ENCODE measurements at regions not wholly inside any gene's neighbourhood (a gene's known extent, or its start where the extent isn't known, plus 50 kb on each side); places are given as distances from the start of the nearest gene placed in this dataset.

GRCh38 chr5:117943541-117943940 is 1044.8 kb downstream of the DTWD2 start:
- no peak for DNase-seq (ENCODE audit: low spot score)

DNA sequence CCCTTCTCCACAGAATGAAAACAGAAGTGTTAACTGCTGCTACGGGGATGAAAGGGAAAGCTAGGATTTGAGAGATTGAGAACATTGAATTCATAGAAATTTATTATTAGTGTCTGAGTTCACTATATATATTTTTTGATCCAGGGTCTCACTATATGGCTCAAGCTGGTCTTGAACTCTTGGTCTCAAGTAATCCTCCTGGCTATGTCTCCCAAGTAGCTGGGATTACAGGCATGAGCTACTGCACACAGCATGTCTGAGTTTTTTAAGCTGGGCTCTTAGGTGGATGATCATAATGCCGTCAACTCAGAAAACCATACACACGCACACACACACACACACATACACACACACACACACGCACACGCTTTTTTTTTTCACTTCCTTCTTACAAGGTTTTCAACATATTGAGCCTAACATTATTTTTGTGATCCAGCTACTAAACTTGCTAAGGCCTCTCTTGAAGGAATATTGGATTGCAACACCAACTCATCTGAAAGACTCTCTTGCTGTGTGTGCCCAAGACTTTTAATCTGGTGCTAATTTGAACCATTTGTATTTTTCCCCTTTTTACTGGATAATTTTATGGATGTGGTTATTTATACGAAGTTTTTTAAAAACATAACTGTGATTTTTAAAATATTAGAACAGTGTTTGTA is 1045.4 kb downstream of the DTWD2 start:
- DNase-seq (ENCODE audit: low spot score): no peak

- no peak for DNase-seq (ENCODE audit: low spot score)
Observed at GRCh38 chr5:117893211-117893610, 1095.1 kb downstream of the DTWD2 start.

DNA sequence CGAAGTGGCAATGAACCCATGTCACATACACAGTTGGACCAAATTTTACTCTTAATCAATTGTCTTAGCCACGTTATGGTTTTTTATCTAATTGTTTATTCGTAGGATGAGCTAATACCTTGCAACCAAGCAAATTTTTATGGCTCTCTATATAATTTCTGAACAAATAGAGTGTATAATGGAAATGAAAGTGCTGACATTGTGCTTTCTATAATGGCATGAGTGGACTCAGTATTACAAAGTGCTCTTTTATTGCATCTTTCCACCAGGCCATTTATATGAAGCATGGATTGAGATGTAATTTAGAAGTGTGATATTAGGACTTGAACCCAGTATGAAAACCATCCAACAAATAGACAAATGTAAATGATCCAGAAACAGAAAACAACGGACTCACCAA is 1096.0 kb downstream of the DTWD2 start:
- no peak for DNase-seq (ENCODE audit: low spot score)

GRCh38 chr5:117889596-117889995 is 1098.8 kb downstream of the DTWD2 start:
- DNase-seq (ENCODE audit: low spot score): no peak

- no peak for DNase-seq (ENCODE audit: low spot score)
Observed at GRCh38 chr5:117888688-117889087, 1099.7 kb downstream of the DTWD2 start.

- no peak for DNase-seq (ENCODE audit: low spot score)
Observed at GRCh38 chr5:117881426-117882230, 1106.7 kb downstream of the DTWD2 start.

- no peak for DNase-seq (ENCODE audit: low spot score)
Observed at GRCh38 chr5:117880932-117881331, 1107.4 kb downstream of the DTWD2 start.

GRCh38 chr5:117877731-117878130 is 1110.6 kb downstream of the DTWD2 start:
- DNase-seq (ENCODE audit: low spot score): no peak

DNA sequence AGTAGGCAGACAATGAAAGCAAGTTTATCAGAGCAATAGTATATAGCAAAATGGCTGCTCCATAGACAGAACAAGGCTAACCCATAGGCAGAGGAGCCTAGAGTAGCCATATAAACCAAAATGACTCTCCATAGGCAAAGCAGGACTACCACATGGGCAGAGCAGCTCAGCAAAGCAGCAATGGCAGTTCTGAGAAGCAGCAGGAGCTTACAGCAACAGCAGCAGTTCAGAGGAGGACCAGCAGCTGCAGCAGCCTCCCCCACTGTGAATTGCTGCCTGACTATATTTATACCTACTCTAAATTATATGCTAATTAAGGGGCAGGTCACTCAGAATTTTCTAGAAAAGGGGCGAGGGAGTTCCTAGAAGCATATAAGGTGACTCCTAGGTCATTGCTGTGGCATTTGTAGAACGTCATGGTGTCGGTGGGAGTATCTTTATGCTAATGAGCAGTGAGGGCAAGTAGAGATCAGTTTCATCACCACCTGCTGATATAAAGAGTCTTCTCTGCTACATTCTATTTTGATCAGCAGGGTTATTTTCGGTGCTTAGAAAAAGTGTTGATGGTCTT is 1115.5 kb downstream of the DTWD2 start:
- no peak for DNase-seq (ENCODE audit: low spot score)

DNA sequence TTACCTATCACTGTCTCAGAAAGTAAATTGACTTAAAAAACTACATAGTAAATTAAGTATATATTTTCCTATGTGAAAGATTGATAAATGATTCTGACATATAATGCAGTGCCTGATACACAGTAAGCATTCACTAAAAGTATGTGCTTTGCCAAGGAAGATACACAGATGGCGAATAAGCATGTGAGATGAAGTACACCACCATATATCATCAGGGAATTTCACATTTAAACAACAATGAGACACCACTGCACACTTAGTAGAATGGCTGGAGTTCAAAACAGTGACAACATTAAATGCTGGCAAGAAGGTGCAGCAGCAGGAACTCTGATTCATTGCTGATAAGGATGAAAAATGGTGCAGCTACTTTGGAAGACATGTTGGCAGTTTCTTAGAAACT is 1118.8 kb downstream of the DTWD2 start:
- no peak for DNase-seq (ENCODE audit: low spot score)

DNA sequence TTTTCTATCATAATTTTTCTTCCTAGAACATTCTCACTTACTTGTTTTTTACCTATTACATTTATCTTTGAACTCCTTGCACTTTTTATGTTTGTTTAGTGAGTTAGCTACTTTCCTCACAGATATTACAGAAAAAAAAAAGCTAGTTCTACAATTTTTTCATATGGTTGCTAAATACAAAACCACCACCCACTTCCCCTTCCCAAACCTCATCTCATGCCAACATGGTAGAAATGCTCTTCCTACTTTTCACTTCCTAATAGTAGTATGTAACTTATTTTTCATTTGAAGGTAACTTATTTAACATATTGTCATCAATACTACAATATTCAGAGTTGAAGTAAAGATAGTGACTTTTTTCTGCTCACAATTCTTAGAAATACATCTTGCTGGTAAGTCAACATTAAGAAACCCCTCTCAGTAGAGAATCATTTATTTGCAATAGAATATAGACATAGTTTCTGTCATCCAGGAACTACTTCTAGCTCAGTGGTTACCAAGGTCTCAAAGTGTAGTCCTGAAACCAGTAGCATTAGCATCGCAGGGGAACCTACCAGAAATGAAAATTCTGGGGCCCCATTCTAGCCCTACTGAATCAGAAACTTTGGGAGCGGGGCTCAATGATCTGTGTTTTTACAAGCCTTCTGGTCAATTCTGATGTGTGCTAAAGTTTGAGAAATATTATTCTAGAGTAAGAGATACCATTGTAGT is 1124.6 kb downstream of the DTWD2 start:
- DNase-seq (ENCODE audit: low spot score): no peak

GRCh38 chr5:117860550-117860949 is 1127.8 kb downstream of the DTWD2 start:
- DNase-seq (ENCODE audit: low spot score): no peak

GRCh38 chr5:117859176-117859575 is 1129.2 kb downstream of the DTWD2 start:
- DNase-seq (ENCODE audit: low spot score): no peak

- no peak for DNase-seq (ENCODE audit: low spot score)
Observed at GRCh38 chr5:117856713-117857112, 1131.6 kb downstream of the DTWD2 start.

- no peak for DNase-seq (ENCODE audit: low spot score)
Observed at GRCh38 chr5:117837786-117838185, 1150.6 kb downstream of the DTWD2 start.

DNA sequence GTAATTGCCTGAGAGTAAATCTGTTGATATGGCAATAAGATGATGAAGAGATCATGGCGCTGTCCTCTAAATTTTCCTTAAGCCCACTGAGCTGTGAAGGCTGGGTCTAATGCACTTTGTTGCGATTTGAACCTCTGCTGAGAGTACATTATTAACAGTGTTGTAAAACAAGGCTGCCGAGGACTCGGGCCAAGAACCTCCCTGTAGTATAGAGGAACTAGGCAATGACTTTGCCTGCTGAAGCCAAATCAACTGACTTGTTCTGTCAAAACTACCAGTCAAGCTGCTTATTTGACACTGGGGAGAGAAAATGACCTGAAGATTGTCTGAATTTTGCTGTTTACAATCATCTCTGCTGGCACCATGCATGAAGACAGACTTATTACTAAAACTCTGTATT is 1154.7 kb downstream of the DTWD2 start:
- DNase-seq (ENCODE audit: low spot score): no peak

- no peak for DNase-seq (ENCODE audit: low spot score)
Observed at GRCh38 chr5:117829646-117830045, 1158.7 kb downstream of the DTWD2 start.

DNA sequence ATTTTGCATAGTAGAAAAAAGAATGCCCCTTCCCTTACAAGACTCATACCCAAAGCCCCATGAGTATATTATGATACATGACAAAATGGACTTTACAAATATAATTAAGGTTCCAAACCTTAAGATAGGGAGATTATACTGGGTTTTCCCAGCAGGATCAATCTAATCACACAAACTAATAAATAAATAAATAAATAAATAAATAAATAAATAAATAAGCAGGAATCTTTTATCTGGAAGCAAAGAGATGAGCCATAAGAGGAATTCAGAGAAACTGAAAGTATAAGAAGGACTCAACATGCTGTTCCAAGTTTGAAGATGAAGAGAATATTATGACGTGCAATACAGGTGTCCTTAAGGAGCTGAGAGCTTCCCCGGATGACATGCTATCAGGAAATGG is 1174.5 kb downstream of the DTWD2 start:
- no peak for DNase-seq (ENCODE audit: low spot score)

GRCh38 chr5:117812861-117813260 is 1175.5 kb downstream of the DTWD2 start:
- no peak for DNase-seq (ENCODE audit: low spot score)

DNA sequence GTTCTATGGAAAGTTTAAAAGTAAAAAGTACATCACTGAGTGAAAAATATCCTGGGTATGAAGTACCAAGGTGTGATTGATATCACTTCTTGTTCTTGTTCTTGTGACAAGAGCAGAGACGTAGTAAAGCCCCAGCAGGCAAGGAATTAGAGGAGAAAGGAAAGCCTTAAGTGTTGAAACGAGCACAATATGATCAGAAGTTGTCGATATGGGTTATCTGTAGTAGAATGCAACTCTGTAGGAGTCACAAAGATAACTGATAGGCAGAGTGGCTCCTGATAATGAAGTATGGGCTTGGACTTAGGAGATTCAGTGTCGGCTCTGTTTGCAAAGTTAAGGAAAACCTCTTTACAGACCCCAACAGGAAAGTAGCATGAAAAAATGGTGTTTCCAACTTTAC is 1179.1 kb downstream of the DTWD2 start:
- DNase-seq (ENCODE audit: low spot score): no peak

GRCh38 chr5:117805058-117805457 is 1183.3 kb downstream of the DTWD2 start:
- DNase-seq (ENCODE audit: low spot score): no peak

- DNase-seq (ENCODE audit: low spot score): no peak
Observed at GRCh38 chr5:117803533-117803932, 1184.8 kb downstream of the DTWD2 start.
